AG09309 (cell line): ENCODE measurements at regions not wholly inside any gene's neighbourhood (a gene's known extent, or its start where the extent isn't known, plus 50 kb on each side); places are given as distances from the start of the nearest gene placed in this dataset.

Experiments used
- DNase-seq: peaks from one replicate; pipeline ENCODE4 v3.0.0-alpha.2; 2010; ENCODE audit warnings: low read depth
- H3K4me3 ChIP-seq: 2 replicates; pipeline ENCODE4 v1.5.1; 2011; ENCODE audit warnings: mild to moderate bottlenecking, low read depth, low read length, moderate library complexity; ENCODE audit not compliant: control insufficient read depth
- CTCF ChIP-seq: IDR thresholded peaks from 2 replicates; pipeline ENCODE4 v1.5.1; 2011; ENCODE audit warnings: mild to moderate bottlenecking, low read depth, low read length, inconsistent platforms; ENCODE audit not compliant: insufficient read depth, control insufficient read depth; ENCODE audit errors: missing control alignments

GRCh38 chr6:168971549-168971948, 282.1 kb downstream of the THBS2 start:
- no peak for TF ChIP-seq CTCF
- H3K4me3 ChIP-seq = no peak overlapping the region
- DNase-seq = no peak

DNA sequence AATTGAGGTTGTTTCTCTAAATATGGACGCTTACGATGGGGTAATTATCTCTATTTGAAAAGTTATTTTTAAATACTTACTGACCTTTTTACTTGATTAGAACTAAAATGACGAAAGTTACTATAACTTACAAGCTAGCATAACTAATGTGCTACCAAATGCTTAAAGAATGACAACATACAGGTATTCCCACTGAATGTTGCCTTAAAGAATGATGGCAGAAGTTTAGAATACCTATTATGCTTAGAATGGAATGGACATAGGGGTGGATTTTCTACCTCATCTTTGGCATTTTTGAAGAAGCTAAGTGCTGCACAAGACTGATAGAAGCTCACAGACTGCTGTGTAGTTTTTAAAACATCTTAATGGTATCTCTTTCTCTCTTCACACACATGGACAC, 284.8 kb downstream of the THBS2 start:
- H3K4me3 ChIP-seq = no peak overlapping the region
- TF ChIP-seq CTCF = no peak
- no peak for DNase-seq

- DNase-seq = peak; percentile 93
- H3K4me3 ChIP-seq = no peak overlapping the region
- TF ChIP-seq CTCF = no peak
These were observed 285.4 kb downstream of the THBS2 start for GRCh38 chr6:168968228-168968627.

GRCh38 chr6:168967281-168967925, 286.2 kb downstream of the THBS2 start:
- no peak for TF ChIP-seq CTCF
- no peak for DNase-seq
- H3K4me3 ChIP-seq = no peak overlapping the region

DNA sequence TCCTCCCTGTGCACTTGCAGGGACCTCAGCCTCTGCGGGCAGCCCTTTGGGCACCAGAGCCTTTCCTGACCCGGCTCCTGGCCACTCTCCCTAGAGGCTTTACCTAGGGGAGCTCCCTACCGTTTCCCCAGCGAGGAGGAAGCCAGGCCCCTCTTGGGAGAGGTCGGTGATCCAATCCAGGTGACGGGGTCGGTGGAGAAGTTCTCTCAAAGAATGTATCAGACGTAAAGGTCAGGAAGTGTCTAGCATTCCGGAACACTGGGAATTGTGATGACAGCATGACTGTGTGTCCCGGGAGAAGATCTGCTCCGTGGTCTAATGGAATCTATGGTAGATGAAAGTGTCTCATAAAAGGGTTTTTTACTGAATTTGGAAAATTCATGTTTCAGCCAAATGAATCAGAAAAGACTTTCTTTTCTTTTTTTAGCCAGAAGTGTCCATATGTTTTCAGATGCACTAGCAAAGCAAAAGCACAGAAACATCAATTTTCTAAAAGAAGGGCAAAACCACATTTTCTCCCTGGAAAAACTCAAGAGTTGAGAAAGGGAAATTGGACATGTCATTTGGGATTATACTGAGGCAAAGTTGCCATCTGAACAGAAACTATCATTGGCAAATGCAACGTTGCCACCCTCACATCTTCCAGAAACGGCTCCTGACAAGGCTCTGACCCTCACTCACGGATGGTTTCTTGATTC, 289.4 kb downstream of the THBS2 start:
- H3K4me3 ChIP-seq = no peak overlapping the region
- DNase-seq = peak; percentile 53
- TF ChIP-seq CTCF = no peak

DNA sequence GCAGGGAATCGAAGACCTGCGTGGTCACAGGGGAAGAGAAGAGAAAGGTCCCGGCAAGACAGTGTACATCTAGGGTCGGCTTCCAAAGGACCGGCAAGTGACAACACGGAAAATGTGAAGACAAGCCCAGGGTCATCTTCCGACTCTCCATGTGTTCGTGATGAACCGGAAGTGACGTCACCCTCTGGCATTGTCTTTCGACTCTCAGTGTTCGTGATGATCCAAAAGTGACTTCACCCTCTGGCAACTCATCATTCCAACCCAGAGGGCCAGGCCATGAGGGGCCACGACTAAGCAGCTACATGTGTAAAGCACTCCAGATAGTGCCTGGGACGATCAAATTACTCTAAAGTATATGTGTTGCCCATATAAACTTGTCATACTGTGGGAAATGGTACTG, 290.8 kb downstream of the THBS2 start:
- no peak for TF ChIP-seq CTCF
- DNase-seq = no peak
- no peak overlapping the region for H3K4me3 ChIP-seq
